ENCODE measurements at regions not wholly inside any gene's neighbourhood (a gene's known extent, or its start where the extent isn't known, plus 50 kb on each side); places are given as distances from the start of the nearest gene placed in this dataset.

DNA sequence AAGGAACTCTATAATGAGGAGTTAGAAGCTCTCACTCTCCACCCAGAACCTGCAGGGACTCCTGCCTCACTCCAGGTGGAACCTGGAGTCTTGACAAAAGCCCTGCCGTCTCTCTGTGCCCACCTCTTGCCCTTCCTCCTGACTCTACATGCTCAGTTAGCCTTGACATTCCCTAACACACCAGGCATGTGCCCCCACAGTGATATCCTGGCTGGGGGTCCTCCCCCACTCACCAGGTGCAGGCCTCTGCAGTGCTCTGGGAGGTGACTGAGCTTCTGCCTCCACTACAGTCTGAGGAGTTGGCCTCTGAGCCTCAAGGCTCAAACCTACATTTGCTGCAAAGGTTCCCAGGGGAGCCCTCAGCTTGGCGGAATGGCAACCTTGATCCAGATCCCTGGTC lies 300.7 kb downstream of the ADGRD1 start:
- TF ChIP-seq, protein P1, sequence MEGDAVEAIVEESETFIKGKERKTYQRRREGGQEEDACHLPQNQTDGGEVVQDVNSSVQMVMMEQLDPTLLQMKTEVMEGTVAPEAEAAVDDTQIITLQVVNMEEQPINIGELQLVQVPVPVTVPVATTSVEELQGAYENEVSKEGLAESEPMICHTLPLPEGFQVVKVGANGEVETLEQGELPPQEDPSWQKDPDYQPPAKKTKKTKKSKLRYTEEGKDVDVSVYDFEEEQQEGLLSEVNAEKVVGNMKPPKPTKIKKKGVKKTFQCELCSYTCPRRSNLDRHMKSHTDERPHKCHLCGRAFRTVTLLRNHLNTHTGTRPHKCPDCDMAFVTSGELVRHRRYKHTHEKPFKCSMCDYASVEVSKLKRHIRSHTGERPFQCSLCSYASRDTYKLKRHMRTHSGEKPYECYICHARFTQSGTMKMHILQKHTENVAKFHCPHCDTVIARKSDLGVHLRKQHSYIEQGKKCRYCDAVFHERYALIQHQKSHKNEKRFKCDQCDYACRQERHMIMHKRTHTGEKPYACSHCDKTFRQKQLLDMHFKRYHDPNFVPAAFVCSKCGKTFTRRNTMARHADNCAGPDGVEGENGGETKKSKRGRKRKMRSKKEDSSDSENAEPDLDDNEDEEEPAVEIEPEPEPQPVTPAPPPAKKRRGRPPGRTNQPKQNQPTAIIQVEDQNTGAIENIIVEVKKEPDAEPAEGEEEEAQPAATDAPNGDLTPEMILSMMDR (IDR thresholded peaks at IDR 0.05): no peak
- no peak for TF ChIP-seq POLR2A (IDR thresholded peaks at IDR 0.05)
